Amygdala (tissue), 56 donors: ENCODE measurements at regions not wholly inside any gene's neighbourhood (a gene's known extent, or its start where the extent isn't known, plus 50 kb on each side); places are given as distances from the start of the nearest gene placed in this dataset.
A peak's percentile ranks its signal among the peaks of the same experiment; 100 is the strongest.

Experiments
- DNase-seq, 56 donors: peaks; one replicate each; lab custom pipeline; 2025; lab: John Stamatoyannopoulos, UW

- peak in 1 of 56 donors; percentile 2 for DNase-seq
These were observed 182.6 kb upstream of the THSD7B start for GRCh38 chr2:136582628-136583205.

- peak in 21 of 56 donors; percentile 0 to 47 (median 13) for DNase-seq
These were observed 193.0 kb upstream of the THSD7B start for GRCh38 chr2:136572335-136572734.

- DNase-seq, result no peak
These were observed 208.1 kb upstream of the THSD7B start for GRCh38 chr2:136557203-136557602.

GRCh38 chr2:136550181-136550580 lies 215.2 kb upstream of the THSD7B start:
- DNase-seq, result peak in 3 of 56 donors; percentile 2 to 18 (median 6)

- DNase-seq, result no peak
These were observed 226.0 kb upstream of the THSD7B start for GRCh38 chr2:136539355-136539754.

DNA sequence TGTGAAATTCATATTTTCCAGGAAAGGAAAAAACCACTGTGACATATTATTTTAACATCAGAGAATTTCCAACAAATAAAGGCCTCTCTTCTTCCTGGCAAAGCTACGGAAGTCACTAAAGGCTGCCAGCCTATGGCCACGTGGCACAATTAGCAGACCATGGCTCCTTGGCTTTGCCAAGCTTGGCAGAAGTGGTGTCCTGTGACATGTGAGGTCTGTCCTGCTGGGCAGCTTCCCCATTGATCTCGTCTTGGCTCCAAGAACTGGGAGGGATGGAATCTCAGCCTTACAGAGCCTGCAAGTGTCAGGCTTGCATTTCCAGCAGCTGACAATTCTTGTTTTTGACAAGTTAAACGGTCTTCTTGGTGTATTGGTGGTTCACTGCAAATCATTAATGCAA lies 226.9 kb upstream of the THSD7B start:
- peak in 33 of 56 donors; percentile 2 to 72 (median 20) for DNase-seq

- no peak for DNase-seq
These were observed 230.5 kb upstream of the THSD7B start for GRCh38 chr2:136534811-136535210.

GRCh38 chr2:136532171-136532570 lies 233.2 kb upstream of the THSD7B start:
- DNase-seq, result no peak

- DNase-seq, result no peak
These were observed 233.6 kb upstream of the THSD7B start for GRCh38 chr2:136531731-136532130.

DNA sequence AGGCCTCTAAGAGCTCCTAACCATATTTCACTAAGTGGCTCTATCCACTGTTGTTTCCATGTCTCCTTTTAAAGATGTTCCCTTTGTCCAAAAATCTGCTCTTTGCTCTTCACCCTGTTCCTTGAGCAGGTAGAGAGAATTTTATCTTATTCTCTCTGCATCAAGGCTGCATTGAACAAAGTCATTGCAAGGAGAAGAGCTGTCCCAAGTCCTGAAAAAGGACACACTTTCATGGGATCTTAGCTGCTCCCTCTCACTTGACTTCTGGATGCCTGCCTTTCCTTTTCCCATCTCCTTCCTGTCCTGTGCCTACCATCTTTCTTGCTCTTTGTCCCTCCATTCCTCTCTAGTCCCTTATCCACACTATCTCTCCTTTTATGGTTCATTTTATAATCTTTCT lies 235.2 kb upstream of the THSD7B start:
- DNase-seq, result no peak

GRCh38 chr2:136527560-136527959 lies 237.8 kb upstream of the THSD7B start:
- no peak for DNase-seq

DNA sequence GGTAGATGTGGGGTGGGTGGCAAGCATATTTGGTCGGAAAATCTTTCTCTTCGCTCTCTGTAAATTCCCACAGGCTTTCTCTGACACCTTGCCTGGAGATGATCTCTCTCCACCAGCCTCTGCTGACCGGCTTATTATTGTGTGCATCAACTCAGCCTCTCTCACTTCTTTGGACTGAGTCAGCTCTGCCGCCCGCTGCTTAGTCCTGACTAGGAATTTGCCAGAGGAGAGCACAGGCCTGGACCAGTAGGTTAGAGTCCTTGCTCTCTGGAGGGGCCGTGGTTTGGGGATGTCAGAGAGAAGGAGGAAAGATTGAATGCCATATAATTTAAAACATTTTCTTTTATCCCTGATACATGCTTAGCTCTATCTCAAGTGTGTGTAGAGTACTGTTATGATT lies 242.6 kb upstream of the THSD7B start:
- DNase-seq, result no peak

- no peak for DNase-seq
These were observed 247.6 kb upstream of the THSD7B start for GRCh38 chr2:136517716-136518115.

DNA sequence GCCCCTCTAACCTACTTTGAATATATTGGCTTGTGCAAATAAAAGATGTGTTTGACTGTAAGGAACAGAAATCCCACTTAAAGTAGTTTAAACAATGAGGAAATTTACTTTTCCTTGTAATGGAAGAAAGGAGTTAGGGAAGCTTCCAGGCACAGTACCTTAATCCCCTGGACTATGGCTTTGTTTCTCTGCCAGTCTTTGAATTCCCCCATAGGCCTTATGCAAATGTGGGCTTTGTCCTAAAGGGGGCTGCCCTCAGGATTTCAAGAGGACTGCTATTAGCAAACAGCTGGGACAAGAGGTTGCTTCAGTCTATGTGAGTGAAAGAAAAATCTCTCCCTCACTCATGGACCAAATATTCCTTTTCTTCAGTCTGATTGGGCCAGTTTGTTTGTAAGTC lies 255.1 kb upstream of the THSD7B start:
- DNase-seq, result no peak

DNA sequence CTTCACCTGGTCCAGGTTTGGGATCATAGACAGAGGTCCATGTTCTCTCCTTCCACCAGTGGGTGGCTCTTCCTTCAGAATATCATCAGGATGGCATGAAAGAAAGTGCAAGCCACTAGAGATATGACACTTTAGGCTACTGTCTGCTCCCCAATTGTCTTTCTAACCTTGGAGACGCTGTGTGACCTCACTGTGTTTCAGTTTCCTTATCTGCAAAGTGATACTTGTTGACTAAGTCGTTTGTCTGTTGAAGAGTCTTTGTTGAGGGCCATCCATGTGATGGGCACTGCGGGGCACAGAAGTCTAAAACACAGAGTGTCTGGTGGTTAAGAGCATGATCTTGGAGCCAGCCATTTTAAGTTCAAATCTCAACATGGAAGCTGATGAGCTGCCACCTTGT lies 259.9 kb upstream of the THSD7B start:
- DNase-seq, result no peak

DNA sequence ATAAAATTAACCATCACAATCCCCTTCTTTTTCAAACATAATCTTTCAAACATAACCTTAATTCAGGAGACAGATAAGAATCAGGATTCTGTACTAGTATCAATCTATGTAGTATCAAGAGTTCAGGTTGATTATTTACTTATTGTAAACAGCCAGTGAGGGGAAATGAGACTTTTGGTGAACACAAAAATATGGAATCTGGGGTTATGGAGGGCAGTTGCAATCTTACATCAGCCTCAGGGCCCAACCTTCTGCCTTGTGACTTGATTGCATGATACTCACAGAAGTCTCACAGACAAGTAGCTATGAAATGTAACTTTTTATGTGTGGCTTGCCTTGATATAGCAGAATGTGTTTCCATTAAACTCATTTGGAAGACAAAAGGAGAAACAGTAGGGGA lies 262.7 kb upstream of the THSD7B start:
- DNase-seq, result no peak

DNA sequence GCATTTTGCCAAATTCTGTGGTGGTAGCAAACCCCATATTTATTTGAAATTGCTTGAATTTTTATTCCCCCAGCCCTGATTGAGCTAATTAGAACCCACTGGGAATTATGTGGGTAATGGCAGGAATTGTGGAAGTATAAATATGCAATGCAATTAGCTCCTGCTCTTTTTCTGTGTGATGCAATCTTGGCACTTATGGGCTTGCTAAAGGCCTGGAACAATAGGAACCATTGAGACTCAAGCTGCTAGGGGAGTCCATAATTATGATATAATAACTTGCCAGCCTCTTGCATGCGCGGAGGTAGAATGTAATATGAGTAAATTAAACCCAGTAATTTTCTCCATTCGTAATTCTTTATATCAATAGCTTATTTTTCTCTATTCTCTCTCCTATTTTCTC lies 267.6 kb upstream of the THSD7B start:
- DNase-seq, result no peak

GRCh38 chr2:136496966-136497365 lies 268.4 kb upstream of the THSD7B start:
- no peak for DNase-seq

DNA sequence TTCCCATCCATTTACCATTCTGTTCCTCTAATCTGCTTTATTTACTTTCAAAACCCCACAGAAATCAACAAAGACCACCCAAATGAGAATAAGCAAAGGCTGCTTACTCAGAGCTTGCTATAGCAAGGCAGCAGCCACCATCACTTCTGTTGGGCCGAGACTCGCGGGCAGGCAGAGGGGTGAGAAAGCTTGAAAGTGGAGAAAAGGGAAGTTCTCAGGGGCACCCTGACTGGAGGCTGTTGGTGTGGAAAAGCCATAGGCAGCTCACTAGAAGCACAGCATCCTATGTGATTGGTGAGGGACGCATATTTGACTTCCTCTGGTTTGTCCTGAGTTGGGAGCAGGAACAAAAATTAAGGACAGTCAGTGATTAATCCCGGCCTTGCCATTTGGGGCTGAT lies 269.7 kb upstream of the THSD7B start:
- no peak for DNase-seq

DNA sequence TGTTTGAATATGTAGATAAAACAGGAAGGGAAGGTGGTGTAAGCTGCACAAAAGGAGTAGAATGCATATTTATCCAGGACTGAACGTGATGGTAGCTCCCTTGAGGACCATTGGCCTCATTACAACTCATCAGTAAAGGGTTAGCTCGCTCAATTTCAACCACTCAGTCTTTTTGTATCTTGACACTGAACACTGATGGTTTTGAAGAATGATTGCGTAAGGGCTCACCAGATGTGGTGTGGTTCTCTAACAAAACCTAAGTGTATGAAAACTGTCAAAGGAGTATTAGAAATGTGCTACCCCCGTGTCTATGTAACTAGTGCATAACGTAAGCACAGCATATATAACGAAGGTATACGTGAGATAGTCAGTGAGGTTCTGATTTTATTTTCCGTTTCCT lies 272.4 kb upstream of the THSD7B start:
- no peak for DNase-seq

DNA sequence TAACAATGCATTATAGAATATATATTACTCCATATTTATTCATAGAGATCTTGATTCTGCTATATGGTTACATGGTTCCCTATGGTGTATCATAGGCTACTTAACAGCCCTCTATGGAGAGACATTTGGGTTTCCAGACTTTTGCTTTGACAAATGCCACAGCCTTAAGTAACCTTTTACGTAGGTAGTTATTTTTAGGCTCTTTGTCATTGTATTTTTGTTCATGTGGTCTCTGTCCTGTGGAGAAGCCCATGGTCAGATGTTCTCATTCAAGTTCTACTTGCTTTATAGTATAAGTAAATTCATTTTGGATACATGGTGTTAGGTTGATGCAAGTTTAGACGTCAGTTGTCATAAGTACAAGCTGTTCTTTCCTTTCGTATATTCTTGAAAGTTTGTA lies 275.2 kb upstream of the THSD7B start:
- DNase-seq, result no peak

GRCh38 chr2:136487421-136487820 lies 277.9 kb upstream of the THSD7B start:
- no peak for DNase-seq

DNA sequence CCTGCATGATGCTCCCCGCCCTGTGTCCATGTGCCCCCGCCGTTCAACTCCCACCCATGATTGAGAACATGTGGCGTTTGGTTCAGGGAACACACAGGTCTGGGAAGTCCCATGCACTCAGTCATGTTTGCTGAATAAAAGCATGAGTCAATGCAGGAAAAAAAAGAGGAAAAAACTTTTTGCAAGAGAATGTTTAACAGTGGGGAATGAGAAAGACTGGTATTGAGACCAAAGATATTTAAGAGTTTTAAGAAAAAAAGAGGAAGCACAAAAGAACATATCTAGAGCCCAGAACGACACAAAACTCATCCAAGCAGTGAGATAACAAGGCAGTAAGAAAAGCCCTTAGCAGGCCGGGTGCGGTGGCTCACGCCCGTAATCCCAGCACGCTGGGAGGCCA lies 279.2 kb upstream of the THSD7B start:
- no peak for DNase-seq
